HG03066 (cell line): ENCODE measurements at regions not wholly inside any gene's neighbourhood (a gene's known extent, or its start where the extent isn't known, plus 50 kb on each side); places are given as distances from the start of the nearest gene placed in this dataset.
"Not testable (repeated sequence)": the region's sequence is repeated elsewhere in the genome, so short reads cannot be mapped to it uniquely, and the experiment has no call there.

ENCODE experiments used
- ATAC-seq: cut with Tn5 transposase; IDR thresholded peaks from one replicate; pipeline ENCODE4 v1.9.1; 2021; ENCODE audit warnings: low read depth; ENCODE audit not compliant: unreplicated experiment

DNA sequence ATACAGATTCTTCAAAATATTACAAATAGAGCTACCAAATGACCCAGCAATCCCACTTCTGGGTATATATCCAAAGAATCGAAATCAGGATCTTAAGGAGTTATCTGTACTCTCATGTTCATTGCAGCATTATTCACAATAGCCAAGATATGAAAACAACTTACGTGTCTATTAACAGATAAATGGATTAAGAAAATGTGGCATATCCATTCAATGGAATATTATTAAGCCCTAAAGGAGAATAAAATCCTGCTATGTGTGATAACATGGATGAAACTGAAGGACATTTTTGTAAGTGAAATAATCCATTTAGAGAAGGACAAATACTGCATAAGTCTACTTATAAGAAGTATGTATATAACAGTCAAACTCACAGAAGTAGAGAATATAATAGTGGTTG is 450.6 kb downstream of the TMEM232 start:
- ATAC-seq, result no peak

DNA sequence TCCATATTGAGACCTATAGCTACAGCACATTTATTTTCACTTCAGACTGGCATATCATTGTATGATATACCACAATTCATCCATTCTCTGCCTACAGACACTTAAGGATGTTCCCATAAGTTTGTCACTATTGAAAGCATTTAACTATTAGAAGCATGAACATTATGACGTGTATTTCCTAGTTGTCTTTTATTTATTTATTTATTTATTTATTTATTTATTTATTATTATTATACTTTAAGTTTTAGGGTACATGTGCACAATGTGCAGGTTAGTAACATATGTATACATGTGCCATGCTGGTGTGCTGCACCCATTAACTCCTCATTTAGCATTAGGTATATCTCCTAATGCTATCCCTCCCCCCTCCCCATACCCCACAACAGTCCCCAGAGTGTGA is 448.0 kb downstream of the TMEM232 start:
- ATAC-seq, result not testable (repeated sequence)

- not testable (repeated sequence) for ATAC-seq
These were observed 442.4 kb downstream of the TMEM232 start for GRCh38 chr5:110284121-110284520.

- ATAC-seq, result no peak
These were observed 437.5 kb downstream of the TMEM232 start for GRCh38 chr5:110288766-110289511.

DNA sequence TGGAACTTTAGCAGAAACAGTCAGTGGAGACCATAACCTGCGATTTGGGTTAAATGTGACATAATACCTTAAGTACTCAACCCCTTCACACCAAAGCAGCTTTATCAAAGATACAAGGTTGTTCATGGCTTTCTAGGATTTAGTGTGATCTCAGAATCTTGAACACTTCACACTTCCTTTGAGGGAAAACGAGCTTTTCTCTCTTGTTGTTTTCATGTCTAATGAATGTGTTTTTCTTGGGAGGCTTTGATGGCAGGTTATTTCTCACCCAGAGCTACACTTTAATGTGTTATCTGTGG is 437.0 kb downstream of the TMEM232 start:
- ATAC-seq, result no peak

GRCh38 chr5:110290542-110290941 is 435.9 kb downstream of the TMEM232 start:
- ATAC-seq, result no peak

- no peak for ATAC-seq
These were observed 432.2 kb downstream of the TMEM232 start for GRCh38 chr5:110294281-110294680.

DNA sequence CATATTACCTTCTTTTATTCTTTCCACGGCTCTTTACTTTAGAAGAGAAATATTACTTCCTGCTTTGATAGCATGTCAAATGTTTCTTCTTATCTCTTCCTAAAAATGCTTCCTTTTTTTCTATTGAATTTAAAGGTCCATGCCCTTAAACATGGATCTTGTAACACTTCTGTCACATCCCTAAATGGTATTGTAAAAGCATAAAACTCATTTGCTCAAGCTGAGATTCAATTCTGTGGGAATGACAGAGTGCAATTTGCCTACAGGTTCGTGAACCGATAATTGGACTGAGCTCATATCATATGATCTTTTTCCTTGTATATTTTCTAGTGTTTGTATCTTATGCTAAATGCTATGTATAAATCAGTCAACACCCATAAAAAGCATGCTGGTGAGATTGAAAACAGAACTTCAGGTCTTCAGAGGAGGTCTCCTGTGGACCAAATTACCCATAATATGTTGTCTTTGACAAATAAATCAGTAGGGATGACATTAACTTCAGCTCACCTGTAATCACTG is 429.3 kb downstream of the TMEM232 start:
- no peak for ATAC-seq

DNA sequence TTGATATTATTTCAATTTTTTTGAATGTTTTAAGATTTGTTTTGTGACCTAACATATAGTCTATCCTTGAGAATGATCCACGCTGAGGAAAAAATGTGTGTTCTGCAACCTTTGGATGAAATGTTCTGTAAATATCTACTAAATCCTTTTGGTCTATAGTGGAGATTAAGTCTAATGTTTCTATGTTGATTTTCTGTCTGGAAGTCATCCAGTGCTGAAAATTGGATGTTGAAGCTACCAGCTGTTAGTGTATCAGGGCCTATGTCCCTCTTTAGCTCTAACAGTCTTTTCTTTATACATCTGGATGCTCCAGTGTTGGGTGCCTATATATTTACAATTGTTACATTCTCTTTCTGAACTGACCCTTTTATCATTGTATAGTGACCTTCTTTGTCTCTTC is 422.3 kb downstream of the TMEM232 start:
- no peak for ATAC-seq

DNA sequence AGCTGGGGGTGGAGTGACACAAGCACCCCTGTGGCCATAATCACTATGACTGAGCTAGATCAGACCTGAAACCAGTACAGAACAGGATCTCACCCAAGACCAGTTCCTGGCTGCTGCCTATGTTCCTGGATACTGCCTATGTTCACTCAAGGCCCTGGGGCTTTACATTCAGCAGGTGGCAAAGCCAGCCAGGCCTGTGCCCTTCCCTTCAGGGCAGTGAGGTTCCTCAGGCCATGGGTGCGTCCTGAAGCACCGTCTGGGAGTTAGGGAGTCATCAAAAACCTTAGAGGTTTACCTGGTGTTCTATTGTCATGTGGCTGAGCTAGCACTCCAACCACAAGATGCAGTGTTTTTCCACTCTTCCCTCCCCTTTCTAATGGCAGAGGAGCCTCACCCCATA is 419.8 kb downstream of the TMEM232 start:
- no peak for ATAC-seq

- ATAC-seq, result no peak
These were observed 417.2 kb downstream of the TMEM232 start for GRCh38 chr5:110309222-110309621.

DNA sequence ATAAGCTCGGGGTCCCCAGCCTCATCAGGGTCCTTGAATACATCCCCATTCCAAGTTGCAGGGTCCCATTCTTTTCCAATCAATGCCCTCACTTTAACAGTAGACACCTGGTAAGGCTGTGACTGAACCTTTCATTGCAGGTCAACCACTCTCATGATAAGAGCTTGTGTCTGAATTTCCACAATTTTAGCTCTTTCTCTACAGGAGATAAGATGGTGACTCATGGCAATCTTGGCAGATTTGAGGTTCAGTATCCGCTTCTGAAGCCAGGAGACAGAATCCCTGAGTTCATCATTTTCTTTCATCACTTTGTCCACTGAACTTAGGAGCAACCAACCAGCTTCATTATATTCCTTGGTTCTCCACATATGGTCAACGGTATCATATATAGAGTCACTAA is 409.9 kb downstream of the TMEM232 start:
- not testable (repeated sequence) for ATAC-seq

DNA sequence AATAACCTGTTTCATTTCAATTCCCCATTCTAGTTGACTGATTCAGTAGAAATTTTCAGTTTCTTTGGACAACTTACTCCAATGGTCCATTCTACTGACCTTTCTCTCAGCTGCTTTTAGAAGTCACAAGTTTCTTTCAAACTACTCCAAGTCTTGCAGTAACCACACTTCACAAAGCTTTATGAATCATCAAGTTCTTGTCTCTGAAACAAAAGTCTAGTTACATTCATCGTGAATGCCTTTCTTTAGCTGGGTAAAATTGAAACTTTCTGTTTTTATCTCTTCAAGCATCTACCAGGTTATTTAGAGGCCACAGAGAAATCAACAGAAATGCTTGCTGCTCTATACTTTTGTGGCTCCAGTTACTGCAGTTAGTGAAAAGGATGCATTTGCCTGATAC is 405.4 kb downstream of the TMEM232 start:
- no peak for ATAC-seq

DNA sequence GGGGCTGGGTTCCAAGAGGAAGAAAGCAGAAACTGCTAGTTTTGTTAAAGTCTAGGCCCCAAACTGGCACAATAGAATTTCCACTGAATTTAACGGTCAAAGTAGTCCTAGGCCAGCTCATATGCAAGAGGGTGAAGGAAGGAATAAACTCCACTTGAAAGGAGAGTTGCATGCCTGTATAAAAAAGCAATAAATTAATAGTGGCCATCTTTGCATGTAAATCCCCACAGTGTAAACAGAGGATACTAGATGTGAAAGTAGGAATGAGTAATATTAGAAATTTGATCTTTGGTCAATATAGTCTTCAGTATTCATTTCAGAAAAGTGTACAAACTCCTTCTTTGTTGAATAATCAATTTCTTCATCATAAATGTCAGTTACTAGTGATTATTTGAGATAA is 403.1 kb downstream of the TMEM232 start:
- no peak for ATAC-seq

- no peak for ATAC-seq
These were observed 402.6 kb downstream of the TMEM232 start for GRCh38 chr5:110323832-110324231.

DNA sequence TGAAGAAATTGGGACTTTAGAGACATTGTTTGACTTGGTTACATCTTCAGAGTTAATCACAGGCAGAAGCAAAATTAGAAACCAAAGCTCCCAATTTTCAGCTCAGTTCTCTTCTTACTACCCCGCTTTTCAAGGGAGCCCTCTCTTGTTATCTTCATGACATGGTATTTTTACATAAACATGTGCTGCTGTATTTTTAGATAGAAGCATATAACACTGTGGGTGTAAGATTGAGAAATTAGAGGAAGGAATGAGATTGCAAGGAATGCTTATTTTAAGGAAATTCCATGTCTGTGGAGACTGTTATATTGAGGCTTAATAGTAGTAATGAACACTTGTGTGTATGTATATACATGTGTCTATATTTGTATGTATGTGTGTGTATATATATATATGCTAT is 401.6 kb downstream of the TMEM232 start:
- no peak for ATAC-seq

DNA sequence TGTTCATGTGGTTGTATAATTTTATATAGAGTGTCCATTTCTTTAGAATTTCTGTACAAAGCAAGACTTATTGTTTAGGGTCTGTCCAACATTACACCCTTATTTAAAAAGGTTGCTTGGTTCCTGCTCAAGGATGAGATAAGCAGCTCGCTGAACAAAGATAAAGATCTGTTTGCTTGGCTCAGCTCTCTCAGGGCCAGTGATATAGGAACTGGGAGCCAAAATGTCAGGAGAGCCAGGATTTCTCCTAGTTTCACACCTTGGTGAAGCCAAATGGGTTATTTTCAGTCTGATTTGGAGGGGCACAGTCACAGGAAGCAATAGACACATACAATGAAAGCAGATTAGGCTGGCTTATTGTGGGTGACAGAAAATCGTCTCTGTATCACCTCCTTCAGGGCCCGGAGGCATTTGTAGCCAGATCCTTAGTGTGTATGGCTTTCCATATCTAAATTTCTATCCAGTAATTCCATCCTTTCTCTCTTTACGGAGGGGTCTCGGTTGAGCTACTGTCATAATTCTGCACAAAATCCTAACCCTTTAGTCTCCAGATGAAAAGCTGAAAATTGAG is 396.4 kb downstream of the TMEM232 start:
- no peak for ATAC-seq

- no peak for ATAC-seq
These were observed 393.1 kb downstream of the TMEM232 start for GRCh38 chr5:110333384-110333783.

DNA sequence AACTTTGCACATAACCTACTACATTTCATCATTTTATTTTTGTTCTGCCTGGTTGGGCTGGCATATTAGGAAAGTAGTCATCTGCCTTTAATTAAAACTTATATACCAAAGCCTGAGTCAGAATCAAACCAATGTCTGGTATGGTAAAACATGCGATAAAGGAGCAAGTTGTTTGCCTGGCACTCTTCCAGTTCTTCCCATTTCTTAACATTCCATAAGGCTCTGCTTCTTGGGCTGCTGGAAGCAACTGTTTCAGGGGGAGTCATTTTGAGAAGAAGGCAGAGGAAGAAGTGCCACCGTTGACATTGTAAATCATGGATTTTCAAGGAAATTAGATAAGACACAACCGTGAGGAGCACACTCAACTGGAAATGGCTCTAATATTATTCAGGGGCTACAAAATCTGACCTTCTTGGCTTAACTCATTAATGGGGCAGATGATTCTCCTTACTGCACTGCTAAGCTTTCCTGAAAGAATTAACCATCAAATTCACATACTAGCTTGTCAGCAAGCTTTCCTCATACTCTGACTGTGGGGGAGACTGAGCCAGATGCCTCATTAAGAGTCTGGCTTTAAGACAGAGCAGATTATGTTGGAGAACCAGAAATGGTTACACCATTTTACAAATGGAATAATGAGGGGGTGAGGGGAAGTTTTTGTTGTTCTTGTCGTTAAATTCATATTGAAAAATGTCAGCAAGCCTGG is 391.0 kb downstream of the TMEM232 start:
- ATAC-seq, result no peak

- no peak for ATAC-seq
These were observed 388.0 kb downstream of the TMEM232 start for GRCh38 chr5:110338341-110339083.

DNA sequence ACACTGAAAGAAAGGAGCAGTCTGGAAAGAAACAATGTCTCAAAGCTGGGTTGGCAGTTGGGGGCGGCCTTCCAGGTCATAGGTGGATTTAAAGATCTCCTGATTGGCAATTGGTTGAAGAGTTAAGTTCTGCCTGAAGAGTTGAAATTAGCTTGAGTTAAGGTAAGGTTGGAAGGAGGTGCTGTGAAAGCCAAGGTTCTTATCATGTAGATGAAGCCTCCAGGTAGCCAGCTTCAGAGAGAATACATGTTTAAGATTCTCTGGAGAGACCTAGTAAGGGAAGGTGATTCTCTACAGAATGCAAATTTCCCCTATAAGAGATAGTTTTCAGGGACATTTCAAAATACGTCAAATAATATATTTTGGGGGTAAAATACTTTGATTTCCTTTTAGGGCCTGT is 387.1 kb downstream of the TMEM232 start:
- ATAC-seq, result no peak
